Stomach smooth muscle (tissue), 2 donors: ENCODE measurements at regions not wholly inside any gene's neighbourhood (a gene's known extent, or its start where the extent isn't known, plus 50 kb on each side); places are given as distances from the start of the nearest gene placed in this dataset.

Source experiments
- H3K27ac ChIP-seq: one replicate; pipeline ENCODE4 v1.7.0; 2013; ENCODE audit warnings: mild to moderate bottlenecking, low read length, inconsistent platforms
- H3K27me3 ChIP-seq, 2 donors: one replicate each; pipeline ENCODE4 v1.7.0; 2013; ENCODE audit warnings: low read length in 2 of 2; ENCODE audit not compliant: insufficient read depth in 2 of 2, control insufficient read depth in 1 of 2
- H3K36me3 ChIP-seq, 2 donors: one replicate each; pipeline ENCODE4 v1.7.0; 2013; ENCODE audit warnings: low read length in 2 of 2; ENCODE audit not compliant: control insufficient read depth in 2 of 2, insufficient read depth in 2 of 2
- H3K4me1 ChIP-seq: one replicate; pipeline ENCODE4 v1.7.0; 2013; ENCODE audit warnings: low read length; ENCODE audit not compliant: control insufficient read depth, insufficient read depth
- H3K4me3 ChIP-seq, 2 donors: one replicate each; pipeline ENCODE4 v1.7.0; 2013; ENCODE audit warnings: low read length in 2 of 2
- H3K9ac ChIP-seq, 2 donors: one replicate each; pipeline ENCODE4 v1.7.0; 2013; ENCODE audit warnings: low read length in 2 of 2, mild to moderate bottlenecking in 1 of 2
- H3K9me3 ChIP-seq, 2 donors: one replicate each; pipeline ENCODE4 v1.7.0; 2013; ENCODE audit warnings: low read length in 2 of 2; ENCODE audit not compliant: control insufficient read depth in 2 of 2
- donor health status: healthy.
- donor health status: Pancreatic carcinoma.

DNA sequence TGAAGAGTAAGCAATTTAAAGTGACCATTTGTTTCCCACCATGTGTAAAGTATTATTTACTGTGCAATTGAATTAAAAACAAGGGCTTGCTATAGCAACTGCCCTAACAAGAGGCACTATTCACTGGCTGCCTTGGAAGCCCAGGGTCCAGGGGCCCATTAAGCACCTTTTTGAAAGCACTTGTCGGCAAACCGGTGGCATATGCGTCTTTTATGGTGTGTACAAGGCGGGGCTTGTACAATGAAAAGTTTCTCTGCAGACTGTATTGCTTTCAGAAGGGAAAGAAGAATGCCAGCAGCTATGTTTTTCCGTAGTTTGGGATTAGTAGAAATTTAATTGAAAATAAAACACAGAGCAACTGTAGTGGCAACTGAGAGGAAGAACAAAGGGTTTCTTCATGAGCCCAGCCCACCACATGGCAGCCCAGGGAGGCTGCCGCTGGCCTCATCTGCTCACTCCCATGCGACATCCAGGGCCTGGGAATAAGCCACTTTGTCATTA is 279.5 kb upstream of the PARD3B start:
- Histone ChIP-seq H3K9me3 (no peaks in the 10 kb centered on the region), H3K4me3 (no peak overlapping the region), H3K27me3 (no peaks in the 10 kb centered on the region), H3K9ac (no peak overlapping the region), H3K4me1 (peaks cover 2% of the 10 kb centered on the region), H3K27ac (no peak overlapping the region), H3K36me3 (no peaks in the 10 kb centered on the region)

DNA sequence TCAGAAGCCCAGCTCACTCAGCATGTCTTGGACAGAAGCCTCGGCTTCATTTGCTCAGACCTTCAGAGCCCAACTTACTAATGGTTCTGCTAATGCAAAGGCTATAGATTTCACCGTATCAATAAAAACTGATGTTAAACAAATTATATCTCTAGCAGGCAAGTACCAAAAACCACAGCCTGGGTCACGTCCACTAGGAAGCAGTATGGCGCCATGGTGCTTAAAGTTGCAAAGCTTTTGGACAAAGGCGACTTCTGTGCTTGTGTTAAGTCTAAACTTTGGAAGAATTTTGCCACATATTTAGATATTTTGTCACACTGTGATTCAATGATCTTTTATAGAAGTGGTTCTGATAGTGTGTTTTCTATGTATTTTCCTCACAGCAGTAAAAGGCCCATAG is 276.8 kb upstream of the PARD3B start:
- Histone ChIP-seq H3K27me3 (no peaks in the 10 kb centered on the region), H3K27ac (no peak overlapping the region)

DNA sequence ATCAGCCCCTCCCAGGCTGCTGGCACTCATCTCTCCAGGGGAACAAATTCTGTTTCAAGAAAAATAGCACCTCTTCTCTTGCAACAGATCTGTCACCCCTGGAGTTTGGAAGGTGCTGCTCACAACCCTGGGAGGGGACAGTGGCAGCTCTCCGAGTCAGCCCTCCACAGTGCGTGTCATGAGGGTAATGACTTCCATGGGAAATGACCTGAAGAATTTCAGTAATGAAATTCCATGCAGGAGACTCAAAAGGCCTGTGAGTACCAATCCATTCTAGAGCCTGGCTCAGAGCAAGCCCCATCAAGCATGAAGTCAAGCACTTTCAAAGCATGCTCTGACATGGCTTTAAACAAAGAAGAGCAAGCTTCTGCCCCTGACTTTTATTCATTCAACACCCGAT is 276.3 kb upstream of the PARD3B start:
- no peak overlapping the region for H3K4me3 ChIP-seq
- no peak overlapping the region for H3K9ac ChIP-seq
- no peaks in the 10 kb centered on the region for H3K36me3 ChIP-seq
- no peak overlapping the region for H3K27ac ChIP-seq
- H3K9me3 ChIP-seq, result no peaks in the 10 kb centered on the region
- no peaks in the 10 kb centered on the region for H3K27me3 ChIP-seq
- H3K4me1 ChIP-seq, result no peaks in the 10 kb centered on the region

More for the DNA sequence above, 276.8 kb upstream of the PARD3B start:
- H3K4me3 ChIP-seq, result no peak overlapping the region
- no peaks in the 10 kb centered on the region for H3K9me3 ChIP-seq
- H3K9ac ChIP-seq, result no peak overlapping the region
- no peaks in the 10 kb centered on the region for H3K36me3 ChIP-seq
- H3K4me1 ChIP-seq, result no peaks in the 10 kb centered on the region

DNA sequence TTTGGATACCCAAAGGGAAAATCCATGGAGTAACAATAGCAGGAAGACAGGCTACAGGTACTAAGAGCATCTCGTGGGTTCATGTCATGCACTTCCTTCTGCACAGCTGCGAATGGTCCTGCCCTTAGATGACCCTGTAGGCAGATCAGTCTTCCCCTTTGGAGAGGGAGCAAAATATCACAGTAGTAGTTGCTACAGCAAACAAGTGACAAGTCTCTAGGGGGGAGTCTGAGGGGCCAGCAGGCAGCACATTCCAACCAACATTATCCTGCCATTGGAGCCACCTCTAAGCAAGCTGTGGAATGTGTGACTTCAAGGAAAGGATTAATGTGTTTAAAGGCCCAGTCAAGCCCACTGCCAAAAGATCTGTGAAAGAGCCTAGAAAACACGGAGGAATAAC is 273.2 kb upstream of the PARD3B start:
- Histone ChIP-seq H3K9me3 (no peaks in the 10 kb centered on the region), H3K4me1 (no peaks in the 10 kb centered on the region), H3K4me3 (no peak overlapping the region), H3K36me3 (no peaks in the 10 kb centered on the region), H3K9ac (no peak overlapping the region), H3K27ac (no peak overlapping the region), H3K27me3 (no peaks in the 10 kb centered on the region)

DNA sequence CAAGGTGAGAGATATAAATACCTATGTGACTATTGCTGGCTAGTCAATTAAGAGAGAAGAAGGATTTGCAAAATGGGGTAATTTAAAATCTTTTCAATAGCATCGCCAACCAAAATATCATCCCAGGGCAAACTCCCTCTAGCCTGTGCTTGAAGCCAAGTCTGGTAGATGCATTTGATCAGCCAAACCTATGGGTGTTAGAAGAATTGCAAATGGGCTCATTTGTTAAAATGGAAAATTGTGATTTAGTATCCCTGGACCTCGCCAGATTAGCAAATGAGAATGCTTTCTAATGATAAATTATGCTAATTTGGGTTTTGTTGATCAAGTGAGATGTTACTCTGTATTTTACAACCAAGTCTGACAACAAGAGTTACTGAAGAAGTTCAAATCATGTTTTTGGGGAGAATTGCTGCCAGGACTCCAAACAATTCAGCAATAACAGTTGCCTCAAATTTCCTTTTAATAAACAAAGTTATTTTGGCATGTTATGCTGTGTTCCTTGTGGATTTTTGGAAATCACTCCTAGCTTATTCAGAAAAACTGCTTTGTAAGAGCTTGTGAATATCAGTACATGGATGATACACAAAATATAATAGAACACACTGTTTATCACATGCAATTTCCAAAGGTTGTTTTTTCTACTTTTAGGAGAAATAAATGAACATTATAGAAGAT is 272.5 kb upstream of the PARD3B start:
- Histone ChIP-seq H3K9ac (no peak overlapping the region), H3K36me3 (no peaks in the 10 kb centered on the region), H3K4me1 (no peaks in the 10 kb centered on the region), H3K4me3 (no peak overlapping the region), H3K27me3 (no peaks in the 10 kb centered on the region), H3K27ac (no peak overlapping the region), H3K9me3 (no peaks in the 10 kb centered on the region)

DNA sequence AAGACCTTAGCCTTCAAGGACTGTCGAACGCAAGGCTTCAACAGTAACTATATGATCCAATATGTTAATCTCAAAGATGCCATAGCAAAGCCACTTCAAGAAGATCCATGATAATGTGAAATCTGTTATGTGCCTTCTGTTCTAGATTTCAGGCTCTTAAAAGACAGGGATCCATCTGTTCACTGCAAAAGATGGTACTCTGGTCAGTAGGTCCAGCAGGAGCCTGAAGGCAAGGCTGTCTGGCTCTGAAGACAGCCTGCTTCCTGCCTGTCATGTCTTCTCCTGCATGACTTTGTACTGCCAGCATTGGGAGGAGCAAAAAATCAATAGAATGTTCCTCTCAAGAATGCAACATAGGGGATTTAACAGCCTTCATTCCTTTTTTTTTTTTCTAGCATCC is 270.8 kb upstream of the PARD3B start:
- no peak overlapping the region for H3K9ac ChIP-seq
- no peaks in the 10 kb centered on the region for H3K27me3 ChIP-seq
- no peaks in the 10 kb centered on the region for H3K36me3 ChIP-seq
- no peaks in the 10 kb centered on the region for H3K4me1 ChIP-seq
- no peak overlapping the region for H3K27ac ChIP-seq
- H3K9me3 ChIP-seq, result no peaks in the 10 kb centered on the region
- no peak overlapping the region for H3K4me3 ChIP-seq

DNA sequence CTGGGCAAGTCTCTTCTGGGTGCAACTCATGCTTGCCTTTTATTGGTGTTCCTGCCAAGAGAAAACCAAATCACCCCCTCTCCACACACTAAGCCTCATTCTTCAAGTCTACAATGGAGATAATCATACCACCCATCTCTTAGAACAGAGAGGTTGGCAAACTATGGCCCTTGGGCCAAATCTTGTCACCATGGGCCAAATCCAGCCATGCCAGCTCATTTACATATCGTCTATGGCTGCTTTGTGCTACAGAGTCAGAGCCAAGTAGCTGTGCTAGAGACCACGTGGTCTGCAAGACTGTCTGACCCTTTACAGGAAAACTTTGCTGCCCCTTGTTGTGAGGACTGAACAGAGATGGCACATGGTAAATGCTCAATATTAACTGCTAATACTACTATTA is 270.3 kb upstream of the PARD3B start:
- Histone ChIP-seq H3K27me3 (no peaks in the 10 kb centered on the region), H3K4me3 (no peak overlapping the region), H3K9me3 (no peaks in the 10 kb centered on the region), H3K4me1 (no peaks in the 10 kb centered on the region), H3K27ac (no peak overlapping the region), H3K36me3 (no peaks in the 10 kb centered on the region), H3K9ac (no peak overlapping the region)

DNA sequence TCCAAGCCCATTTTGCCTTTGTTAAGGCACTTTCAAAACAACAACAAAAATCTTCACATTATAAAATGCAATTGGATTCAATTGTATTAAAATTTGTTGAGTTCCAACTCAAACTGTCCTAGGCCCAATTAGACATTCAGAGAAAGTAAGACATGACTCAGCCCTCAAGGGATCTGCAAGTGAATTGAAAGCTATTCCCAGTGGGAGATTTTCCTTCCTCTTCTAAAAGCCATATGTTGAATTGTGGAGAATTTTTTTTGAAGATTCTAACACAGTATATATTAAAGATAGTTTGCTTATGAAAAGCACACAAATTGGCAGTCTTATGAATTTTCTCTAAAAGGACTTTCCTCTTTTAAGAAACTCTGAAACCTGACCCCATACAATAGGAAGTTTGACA is 268.0 kb upstream of the PARD3B start:
- Histone ChIP-seq H3K27ac (no peak overlapping the region), H3K4me3 (no peak overlapping the region), H3K27me3 (no peaks in the 10 kb centered on the region), H3K9me3 (no peaks in the 10 kb centered on the region), H3K9ac (no peak overlapping the region), H3K4me1 (no peaks in the 10 kb centered on the region), H3K36me3 (no peaks in the 10 kb centered on the region)

DNA sequence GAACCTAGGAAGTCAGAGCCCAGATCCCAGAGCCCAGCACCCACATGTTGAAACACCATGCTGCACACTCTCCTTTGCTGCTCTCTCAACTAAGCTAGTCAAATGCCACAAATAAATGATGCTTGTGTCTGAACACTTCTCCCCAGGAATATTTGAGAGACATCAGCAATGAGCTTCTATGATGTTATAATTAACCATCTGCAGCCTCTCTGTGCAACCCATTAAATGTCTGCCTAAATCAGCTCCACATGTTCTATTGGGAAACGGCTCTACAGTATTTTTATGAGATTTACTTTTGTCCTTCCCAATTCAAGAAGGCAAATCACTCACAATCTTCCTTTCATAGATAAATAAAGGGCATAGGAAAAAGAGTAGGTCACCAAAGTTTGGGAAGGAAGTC is 266.8 kb upstream of the PARD3B start:
- Histone ChIP-seq H3K27me3 (no peaks in the 10 kb centered on the region), H3K4me3 (no peak overlapping the region), H3K9me3 (no peaks in the 10 kb centered on the region), H3K4me1 (no peaks in the 10 kb centered on the region), H3K36me3 (no peaks in the 10 kb centered on the region), H3K9ac (no peak overlapping the region), H3K27ac (no peak overlapping the region)

DNA sequence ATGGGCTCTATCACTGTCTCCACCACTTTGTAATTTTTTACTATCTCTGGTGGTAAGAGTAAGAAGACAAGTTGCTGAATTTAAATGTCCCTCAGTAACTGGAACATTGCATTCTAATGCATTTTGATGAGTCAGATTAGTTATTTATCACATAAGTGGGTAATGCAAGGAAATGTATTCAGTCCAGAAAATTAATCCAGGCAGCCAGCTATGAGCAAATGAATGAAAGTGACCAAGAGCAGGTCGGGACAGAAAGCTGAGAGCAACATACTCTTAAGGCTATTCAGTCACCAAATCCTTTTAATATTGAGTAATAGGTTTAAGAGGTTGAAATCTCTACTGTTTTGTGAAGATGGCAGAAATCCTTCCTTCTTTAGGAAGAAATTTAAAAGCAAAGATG is 265.5 kb upstream of the PARD3B start:
- H3K9me3 ChIP-seq, result no peaks in the 10 kb centered on the region
- H3K9ac ChIP-seq, result no peak overlapping the region
- H3K27me3 ChIP-seq, result no peaks in the 10 kb centered on the region
- H3K36me3 ChIP-seq, result no peaks in the 10 kb centered on the region
- H3K4me3 ChIP-seq, result no peak overlapping the region
- no peaks in the 10 kb centered on the region for H3K4me1 ChIP-seq
- no peak overlapping the region for H3K27ac ChIP-seq

DNA sequence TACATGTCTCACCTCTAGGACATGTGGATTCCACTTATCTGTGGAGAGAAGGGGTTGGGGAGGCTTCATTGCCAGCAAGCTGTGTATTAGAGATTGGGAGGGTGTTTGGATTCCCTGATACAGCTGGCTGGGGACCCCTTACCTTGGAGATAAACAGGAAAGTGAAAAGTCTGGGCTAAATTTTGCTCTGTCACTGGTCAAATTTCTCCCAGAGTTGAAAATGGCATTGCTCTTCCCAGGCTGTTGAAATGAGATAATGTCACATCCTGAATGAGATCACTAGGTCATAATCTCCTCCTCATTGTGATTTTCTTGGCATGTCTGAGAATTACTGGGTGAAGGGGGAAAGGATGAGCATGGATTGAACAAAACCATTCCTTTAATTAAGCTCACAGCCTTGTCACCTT is 265.0 kb upstream of the PARD3B start:
- Histone ChIP-seq H3K27me3 (no peaks in the 10 kb centered on the region), H3K36me3 (no peaks in the 10 kb centered on the region), H3K9ac (no peak overlapping the region), H3K9me3 (peaks cover 0 to 2% of the 10 kb centered on the region in 2 donors), H3K27ac (no peak overlapping the region), H3K4me1 (no peaks in the 10 kb centered on the region), H3K4me3 (no peak overlapping the region)
